ENCODE measurements at regions not wholly inside any gene's neighbourhood (a gene's known extent, or its start where the extent isn't known, plus 50 kb on each side); places are given as distances from the start of the nearest gene placed in this dataset.

GRCh38 chr6:137968455-137968804, 101.4 kb downstream of the TNFAIP3 start:
- intact Hi-C loops (cut with DNase I; ENCODE audit: low total_unique reads): no loop called here
- TF ChIP-seq POLR2A (IDR thresholded peaks at IDR 0.05) (no peak), POLR2AphosphoS5 (IDR thresholded peaks at IDR 0.05) (no peak), CTCF (IDR thresholded peaks at IDR 0.05) (no peak)

GRCh38 chr6:137968901-137969300, 101.8 kb downstream of the TNFAIP3 start:
- peak overlapping the region in 1 of 2 donors; percentile 70 for H3K27ac ChIP-seq
- H3K36me3 ChIP-seq: no peaks in the 10 kb centered on the region
- intact Hi-C loops (cut with DNase I; ENCODE audit: low total_unique reads): no loop called here
- no peaks in the 10 kb centered on the region for H3K27me3 ChIP-seq
- DNase-seq (ENCODE audit: low spot score in 2 of 2): no peak
- H3K4me3 ChIP-seq: no peak overlapping the region
- H3K9me3 ChIP-seq: no peaks in the 10 kb centered on the region
- TF ChIP-seq POLR2A (IDR thresholded peaks at IDR 0.05) (no peak), POLR2AphosphoS5 (IDR thresholded peaks at IDR 0.05) (no peak), CTCF (IDR thresholded peaks at IDR 0.05) (no peak)
- H3K4me1 ChIP-seq: peaks cover 0 to 4% of the 10 kb centered on the region in 2 donors

More at GRCh38 chr6:137968455-137968804, 101.4 kb downstream of the TNFAIP3 start:
- H3K4me1 ChIP-seq: peaks cover 0 to 4% of the 10 kb centered on the region in 2 donors
- H3K27ac ChIP-seq: peak overlapping the region in 1 of 2 donors; percentile 70
- H3K36me3 ChIP-seq: no peaks in the 10 kb centered on the region
- no peak overlapping the region for H3K4me3 ChIP-seq
- DNase-seq (ENCODE audit: low spot score in 2 of 2): no peak
- H3K9me3 ChIP-seq: no peaks in the 10 kb centered on the region
- H3K27me3 ChIP-seq: no peaks in the 10 kb centered on the region

- Histone ChIP-seq H3K9me3 (no peaks in the 10 kb centered on the region), H3K36me3 (no peaks in the 10 kb centered on the region), H3K4me3 (no peak overlapping the region), H3K27me3 (no peaks in the 10 kb centered on the region), H3K4me1 (peaks cover 0 to 4% of the 10 kb centered on the region in 2 donors), H3K27ac (no peak overlapping the region)
- intact Hi-C loops (cut with DNase I; ENCODE audit: low total_unique reads): no loop called here
- TF ChIP-seq POLR2AphosphoS5 (IDR thresholded peaks at IDR 0.05) (no peak), CTCF (IDR thresholded peaks at IDR 0.05) (no peak), POLR2A (IDR thresholded peaks at IDR 0.05) (no peak)
- no peak for DNase-seq (ENCODE audit: low spot score in 2 of 2)
Measured at GRCh38 chr6:137969874-137970273, 102.8 kb downstream of the TNFAIP3 start.

GRCh38 chr6:137970368-137970767, 103.3 kb downstream of the TNFAIP3 start:
- no peak for TF ChIP-seq POLR2AphosphoS5 (IDR thresholded peaks at IDR 0.05)
- no peak for TF ChIP-seq POLR2A (IDR thresholded peaks at IDR 0.05)
- no peak for TF ChIP-seq CTCF (IDR thresholded peaks at IDR 0.05)
- Histone ChIP-seq H3K27ac (no peak overlapping the region), H3K36me3 (no peaks in the 10 kb centered on the region), H3K9me3 (no peaks in the 10 kb centered on the region), H3K27me3 (no peaks in the 10 kb centered on the region), H3K4me3 (no peak overlapping the region), H3K4me1 (peaks cover 0 to 4% of the 10 kb centered on the region in 2 donors)
- no peak for DNase-seq (ENCODE audit: low spot score in 2 of 2)
- intact Hi-C loops (cut with DNase I; ENCODE audit: low total_unique reads): no loop called here

- Histone ChIP-seq H3K27ac (no peak overlapping the region), H3K4me1 (no peaks in the 10 kb centered on the region), H3K36me3 (no peaks in the 10 kb centered on the region), H3K27me3 (no peaks in the 10 kb centered on the region), H3K9me3 (no peaks in the 10 kb centered on the region), H3K4me3 (no peak overlapping the region)
- no peak for DNase-seq (ENCODE audit: low spot score in 2 of 2)
- TF ChIP-seq CTCF (IDR thresholded peaks at IDR 0.05) (no peak), POLR2AphosphoS5 (IDR thresholded peaks at IDR 0.05) (no peak), POLR2A (IDR thresholded peaks at IDR 0.05) (no peak)
- intact Hi-C loops (cut with DNase I; ENCODE audit: low total_unique reads): no loop called here
Measured at GRCh38 chr6:137973201-137973600, 106.1 kb downstream of the TNFAIP3 start.

Measured in breast epithelium (tissue), 4 donors.